Pancreas (tissue), 10 donors: ENCODE measurements at regions not wholly inside any gene's neighbourhood (a gene's known extent, or its start where the extent isn't known, plus 50 kb on each side); places are given as distances from the start of the nearest gene placed in this dataset.

ENCODE experiments used
- ATAC-seq, 4 donors: fragments of 200-7000 bp; cut with Tn5 transposase; one replicate each; pipeline versions ENCODE4 v1.8.0 to v1.9.1; 2020; ENCODE audit warnings: mild to moderate bottlenecking in 4 of 4, moderate library complexity in 4 of 4
- DNase-seq, 6 donors: peaks; one replicate each; pipeline ENCODE4 v3.0.0-alpha.2; 2020
- FAIRE-seq: peaks from 2 replicates; lab custom pipeline; 2012; peaks lifted over from hg19 to GRCh38; lab: Jason Lieb, UNC
- H3K27ac ChIP-seq, 4 donors: fragments of 200-600 bp; sonication (generic); 1 replicate in 3 of 4; 2 replicates in 1 of 4; pipeline versions ENCODE4 v1.5.0 to v1.8.0; 2020
- H3K27me3 ChIP-seq, 4 donors: fragments of 200-600 bp; one replicate each; pipeline ENCODE4 v1.8.0; 2021
- H3K36me3 ChIP-seq, 3 donors: fragments of 200-600 bp; sonication (generic) in 1 of 3; one replicate each; pipeline versions ENCODE4 v1.5.0 to v1.8.0; 2020 to 2021
- H3K4me1 ChIP-seq, 3 donors: fragments of 200-600 bp; one replicate each; pipeline ENCODE4 v1.8.0; 2021
- H3K4me3 ChIP-seq, 4 donors: fragments of 200-600 bp; sonication (generic) in 2 of 4; one replicate each; pipeline versions ENCODE4 v1.5.0 to v1.8.0; 2020 to 2021
- H3K9me3 ChIP-seq, 4 donors: fragments of 200-600 bp; one replicate each; pipeline ENCODE4 v1.8.0; 2021
- CTCF ChIP-seq, 4 donors: fragments of 200-600 bp; sonication (generic) in 3 of 4; IDR thresholded peaks; one replicate each; pipeline versions ENCODE4 v1.5.0 to v1.8.0; 2021; ENCODE audit warnings: antibody characterized with exemption in 4 of 4
- WGBS, 2 donors: extraction: QIAGEN DNeasy Blood & Tissue Kit; methylation state at CpG; one replicate each; pipeline ENCODE4 v1.1.7; 2013; 5-methylcytosine and 5-hydroxymethylcytosine counted together
- intact Hi-C, 3 donors: fragments of 100-400 bp; cut with DNase I; formaldehyde crosslinking; loops; one replicate each; pipeline versions ENCODE4 v1.11.1 to v1.14.2; 2022
- donor health status: healthy with polysubstance abuse.
- donor health status: DM: no; HTN: no; CAD: no; lungs with moderate emphysema.
- donor health status: DM: no; HTN: no; CAD: no.
- donor health status: control.
- donor health status: control.
- donor health status: Bipolar disorder and iron deficiency.
- donor health status: DM: yes; HTN: yes; CAD: no.
- donor health status: DM: no; HTN: no; CAD: no.
- donor health status: DM: no; HTN: no; CAD: no.
- donor health status: DM: yes; HTN: yes; CAD: no.

GRCh38 chr4:13877626-13878025 lies 250.1 kb upstream of the BOD1L1 start:
- Histone ChIP-seq H3K27ac (no peak overlapping the region), H3K27me3 (no peaks in the 10 kb centered on the region), H3K4me1 (no peaks in the 10 kb centered on the region), H3K9me3 (no peaks in the 10 kb centered on the region), H3K4me3 (no peak overlapping the region), H3K36me3 (no peaks in the 10 kb centered on the region)
- no peak for TF ChIP-seq CTCF (IDR thresholded peaks at IDR 0.05)
- FAIRE-seq (no peak), DNase-seq (no peak), ATAC-seq (no peak)
- intact Hi-C loops: no loop called here
- WGBS, 2 donors: 67% methylated on average over 4 of the region's 4 CpGs

- H3K4me3 ChIP-seq: no peak overlapping the region
- H3K36me3 ChIP-seq: no peaks in the 10 kb centered on the region
- H3K9me3 ChIP-seq: no peaks in the 10 kb centered on the region
- H3K4me1 ChIP-seq: no peaks in the 10 kb centered on the region
- intact Hi-C loops: no loop called here
- 38 to 50% methylated on average over 4 of the region's 4 CpGs for WGBS, 2 donors
- no peak for TF ChIP-seq CTCF (IDR thresholded peaks at IDR 0.05)
- DNase-seq (no peak), ATAC-seq (peak in 1 of 4 donors; percentile 20), FAIRE-seq (no peak)
- H3K27ac ChIP-seq: no peak overlapping the region
- H3K27me3 ChIP-seq: no peaks in the 10 kb centered on the region
Observed at GRCh38 chr4:13881892-13882291, 254.4 kb upstream of the BOD1L1 start.

GRCh38 chr4:13887010-13887409 lies 259.5 kb upstream of the BOD1L1 start:
- no peak overlapping the region for H3K4me3 ChIP-seq
- no peaks in the 10 kb centered on the region for H3K27me3 ChIP-seq
- intact Hi-C loops: no loop called here
- no peaks in the 10 kb centered on the region for H3K36me3 ChIP-seq
- ATAC-seq (no peak), DNase-seq (no peak), FAIRE-seq (no peak)
- no peaks in the 10 kb centered on the region for H3K9me3 ChIP-seq
- no peaks in the 10 kb centered on the region for H3K4me1 ChIP-seq
- no peak for TF ChIP-seq CTCF (IDR thresholded peaks at IDR 0.05)
- 17 to 54% methylated on average over 2 of the region's 2 CpGs for WGBS, 2 donors
- H3K27ac ChIP-seq: no peak overlapping the region

- Histone ChIP-seq H3K27ac (no peak overlapping the region), H3K27me3 (no peaks in the 10 kb centered on the region), H3K36me3 (no peaks in the 10 kb centered on the region), H3K4me3 (no peak overlapping the region), H3K9me3 (no peaks in the 10 kb centered on the region), H3K4me1 (no peaks in the 10 kb centered on the region)
- ATAC-seq: no peak
- TF ChIP-seq CTCF (IDR thresholded peaks at IDR 0.05): no peak
- DNase-seq: no peak
- intact Hi-C loops: no loop called here
- 22 to 46% methylated on average over 1 of the region's 1 CpG for WGBS, 2 donors
- FAIRE-seq: no peak
Observed at GRCh38 chr4:13888112-13888511, 260.6 kb upstream of the BOD1L1 start.

- H3K4me1 ChIP-seq: no peaks in the 10 kb centered on the region
- H3K36me3 ChIP-seq: no peaks in the 10 kb centered on the region
- H3K27me3 ChIP-seq: no peaks in the 10 kb centered on the region
- no peak for ATAC-seq
- H3K4me3 ChIP-seq: no peak overlapping the region
- intact Hi-C loops: no loop called here
- DNase-seq: no peak
- H3K9me3 ChIP-seq: no peaks in the 10 kb centered on the region
- TF ChIP-seq CTCF (IDR thresholded peaks at IDR 0.05): no peak
- 89 to 93% methylated on average over 6 of the region's 6 CpGs for WGBS, 2 donors
- H3K27ac ChIP-seq: no peak overlapping the region
- no peak for FAIRE-seq
Observed at GRCh38 chr4:13891544-13891939, 264.0 kb upstream of the BOD1L1 start.
